Stomach (tissue), 4 donors: ENCODE measurements at regions not wholly inside any gene's neighbourhood (a gene's known extent, or its start where the extent isn't known, plus 50 kb on each side); places are given as distances from the start of the nearest gene placed in this dataset.

Experiments
- CTCF ChIP-seq, 7 experiments: fragments of 450-650 bp in 4 of 7; fragments of 200-600 bp in 3 of 7; sonication (generic) in 3 of 7; IDR thresholded peaks; one replicate each; pipeline ENCODE4 v1.5.1; 2016 to 2019; ENCODE audit warnings: antibody characterized with exemption in 7 of 7, control low read depth in 2 of 7, mild to moderate bottlenecking in 1 of 7
- EP300 ChIP-seq: sonication (generic); formaldehyde crosslinking; IDR thresholded peaks from one replicate; pipeline ENCODE4 v1.6.1; 2017; ENCODE audit warnings: antibody characterized with exemption
- POLR2AphosphoS5 ChIP-seq, 3 donors: sonication (generic); formaldehyde crosslinking; IDR thresholded peaks; one replicate each; pipeline ENCODE4 v1.6.1; 2016; ENCODE audit warnings: antibody characterized with exemption in 3 of 3

- TF ChIP-seq CTCF (IDR thresholded peaks at IDR 0.05) (no peak), EP300 (no peak), POLR2AphosphoS5 (IDR thresholded peaks at IDR 0.05) (no peak)
Measured at GRCh38 chr9:80648336-80648735, 1041.0 kb downstream of the TLE1 start.
